ENCODE measurements at regions not wholly inside any gene's neighbourhood (a gene's known extent, or its start where the extent isn't known, plus 50 kb on each side); places are given as distances from the start of the nearest gene placed in this dataset.

GRCh38 chr13:73411067-73411809 lies 352.4 kb downstream of the KLF5 start (continued):
- TF ChIP-seq, protein P1, sequence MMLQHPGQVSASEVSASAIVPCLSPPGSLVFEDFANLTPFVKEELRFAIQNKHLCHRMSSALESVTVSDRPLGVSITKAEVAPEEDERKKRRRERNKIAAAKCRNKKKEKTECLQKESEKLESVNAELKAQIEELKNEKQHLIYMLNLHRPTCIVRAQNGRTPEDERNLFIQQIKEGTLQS (IDR thresholded peaks at IDR 0.05) = no peak
- TF ChIP-seq POLR2A (IDR thresholded peaks at IDR 0.05; ENCODE audit: borderline replicate concordance, extremely low read depth, insufficient read depth, insufficient read length) (no peak), EZH2phosphoT487 (IDR thresholded peaks at IDR 0.05; ENCODE audit: borderline replicate concordance) (no peak)

DNA sequence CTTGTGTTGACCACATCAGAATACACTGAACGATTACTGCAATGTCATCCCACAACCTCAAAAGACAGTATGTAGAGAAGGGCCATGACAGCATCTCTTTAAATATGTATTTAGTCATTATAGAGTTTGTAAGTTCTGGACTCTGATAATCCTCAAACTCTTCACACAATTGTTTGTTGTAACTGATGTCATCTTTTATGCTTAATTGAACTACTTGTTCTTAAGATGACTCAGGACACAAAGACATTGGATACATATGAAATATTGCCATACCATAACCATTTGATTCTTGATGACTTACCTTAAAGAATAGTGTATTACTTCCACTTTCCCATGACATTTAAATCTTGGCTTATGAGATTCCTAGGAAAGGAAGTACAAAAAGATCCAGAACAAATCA lies 347.6 kb downstream of the KLF5 start:
- no peaks in the 10 kb centered on the region for H4K20me1 ChIP-seq (ENCODE audit: insufficient read depth)
- TF ChIP-seq EZH2phosphoT487 (IDR thresholded peaks at IDR 0.05; ENCODE audit: borderline replicate concordance) (no peak), EZH2 (IDR thresholded peaks at IDR 0.05) (no peak), POLR2A (IDR thresholded peaks at IDR 0.05; ENCODE audit: borderline replicate concordance, extremely low read depth, insufficient read depth, insufficient read length) (no peak), SIN3A (IDR thresholded peaks at IDR 0.05; ENCODE audit: low read depth) (no peak), JUND (IDR thresholded peaks at IDR 0.05) (no peak), SRF (IDR thresholded peaks at IDR 0.05; ENCODE audit: low read depth) (no peak), CBX3 (IDR thresholded peaks at IDR 0.05; ENCODE audit: low read depth) (no peak), RAD21 (IDR thresholded peaks at IDR 0.05; ENCODE audit: low read depth) (no peak), ZNF274 (IDR thresholded peaks at IDR 0.05; ENCODE audit: low read depth, low read length) (no peak), SP1 (IDR thresholded peaks at IDR 0.05; ENCODE audit: low read depth) (no peak), YY1 (IDR thresholded peaks at IDR 0.05; ENCODE audit: extremely low read depth, insufficient replicate concordance, low read depth, low read length) (no peak), ZBTB33 (IDR thresholded peaks at IDR 0.05; ENCODE audit: extremely low read depth, insufficient replicate concordance, low read length) (no peak), POLR2AphosphoS5 (IDR thresholded peaks at IDR 0.05; ENCODE audit: low read depth, low read length) (no peak), EGR1 (IDR thresholded peaks at IDR 0.05; ENCODE audit: low read depth) (no peak), TCF7L2 (IDR thresholded peaks at IDR 0.05; ENCODE audit: borderline replicate concordance, extremely low read depth, insufficient read depth, insufficient read length) (no peak)
- TF ChIP-seq, protein P2, sequence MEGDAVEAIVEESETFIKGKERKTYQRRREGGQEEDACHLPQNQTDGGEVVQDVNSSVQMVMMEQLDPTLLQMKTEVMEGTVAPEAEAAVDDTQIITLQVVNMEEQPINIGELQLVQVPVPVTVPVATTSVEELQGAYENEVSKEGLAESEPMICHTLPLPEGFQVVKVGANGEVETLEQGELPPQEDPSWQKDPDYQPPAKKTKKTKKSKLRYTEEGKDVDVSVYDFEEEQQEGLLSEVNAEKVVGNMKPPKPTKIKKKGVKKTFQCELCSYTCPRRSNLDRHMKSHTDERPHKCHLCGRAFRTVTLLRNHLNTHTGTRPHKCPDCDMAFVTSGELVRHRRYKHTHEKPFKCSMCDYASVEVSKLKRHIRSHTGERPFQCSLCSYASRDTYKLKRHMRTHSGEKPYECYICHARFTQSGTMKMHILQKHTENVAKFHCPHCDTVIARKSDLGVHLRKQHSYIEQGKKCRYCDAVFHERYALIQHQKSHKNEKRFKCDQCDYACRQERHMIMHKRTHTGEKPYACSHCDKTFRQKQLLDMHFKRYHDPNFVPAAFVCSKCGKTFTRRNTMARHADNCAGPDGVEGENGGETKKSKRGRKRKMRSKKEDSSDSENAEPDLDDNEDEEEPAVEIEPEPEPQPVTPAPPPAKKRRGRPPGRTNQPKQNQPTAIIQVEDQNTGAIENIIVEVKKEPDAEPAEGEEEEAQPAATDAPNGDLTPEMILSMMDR (IDR thresholded peaks at IDR 0.05 in 2 of 3, conservative IDR thresholded peaks at IDR 0.05 in 1 of 3; ENCODE audit: borderline replicate concordance in 1 of 3, insufficient read depth in 1 of 3, low read depth in 2 of 3, low read length in 2 of 3) = no peak
- TF ChIP-seq, protein P1 (IDR thresholded peaks at IDR 0.05) = no peak
- TF ChIP-seq, protein P3, sequence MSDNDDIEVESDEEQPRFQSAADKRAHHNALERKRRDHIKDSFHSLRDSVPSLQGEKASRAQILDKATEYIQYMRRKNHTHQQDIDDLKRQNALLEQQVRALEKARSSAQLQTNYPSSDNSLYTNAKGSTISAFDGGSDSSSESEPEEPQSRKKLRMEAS (IDR thresholded peaks at IDR 0.05) = no peak
- no peak overlapping the region for H3K4me3 ChIP-seq (replicated peaks in 1 of 2; ENCODE audit: low read depth in 1 of 2, low read length in 2 of 2)
- CTCF ChIA-PET = no interaction called here
- no peaks in the 10 kb centered on the region for H3K36me3 ChIP-seq (ENCODE audit: control insufficient read depth in 1 of 2, insufficient read depth in 2 of 2, low read length in 2 of 2)
- no peak overlapping the region for H3K9ac ChIP-seq (ENCODE audit: low read length)
- POLR2A ChIA-PET = no interaction called here
- no peaks in the 10 kb centered on the region for H3K79me2 ChIP-seq (ENCODE audit: insufficient read depth, low read length)
- H3K9me2 ChIP-seq (ENCODE audit: insufficient read depth) = no peaks in the 10 kb centered on the region
- RAD21 ChIA-PET (ENCODE audit: low non-redundant PET in 1 of 2, low total read pairs in 2 of 2, uncharacterized antibody in 2 of 2, unreplicated experiment in 2 of 2) = interaction anchor here in 1 of 2 experiments (0.5 kb wide), 1 partner anchor 140 kb away, joined by 3 read pairs; no protein-coding TSS in a partner anchor
- no peak overlapping the region for H3K4me2 ChIP-seq (ENCODE audit: low read length)
- H3K4me1 ChIP-seq (ENCODE audit: control insufficient read depth in 1 of 2, insufficient read depth in 2 of 2, low read length in 2 of 2) = peaks cover 2 to 10% of the 10 kb centered on the region in 2 experiments; a peak in 3 of 4 replicates
- no peak overlapping the region for H3K27ac ChIP-seq (ENCODE audit: low read depth, low read length)
- DNase-seq (ENCODE audit: low read depth, low spot score) (no peak), ATAC-seq (no peak)
- intact Hi-C loops (cut with micrococcal nuclease) = no loop called here
- no peaks in the 10 kb centered on the region for H3K27me3 ChIP-seq (ENCODE audit: insufficient read depth, low read length)
- H3K9me3 ChIP-seq (ENCODE audit: control insufficient read depth in 1 of 2, insufficient read depth in 1 of 2, low read depth in 1 of 2, low read length in 2 of 2) = no peaks in the 10 kb centered on the region
- no peak overlapping the region for H2AFZ ChIP-seq (ENCODE audit: low read depth, low read length, poor library complexity, severe bottlenecking)
- no TSS peak for BruUV-seq (replicated peaks)

Measured in HCT116 (cell line).